ENCODE measurements at regions not wholly inside any gene's neighbourhood (a gene's known extent, or its start where the extent isn't known, plus 50 kb on each side); places are given as distances from the start of the nearest gene placed in this dataset.

GRCh38 chr3:94904156-94904674 lies 841.4 kb downstream of the NSUN3 start:
- TF ChIP-seq POLR2A (IDR thresholded peaks at IDR 0.05) (no peak), CTCF (IDR thresholded peaks at IDR 0.05) (no peak), POLR2AphosphoS5 (IDR thresholded peaks at IDR 0.05) (no peak), EP300 (IDR thresholded peaks at IDR 0.05) (no peak)
